GM19438 (cell line): ENCODE measurements at regions not wholly inside any gene's neighbourhood (a gene's known extent, or its start where the extent isn't known, plus 50 kb on each side); places are given as distances from the start of the nearest gene placed in this dataset.
A peak's percentile ranks its signal among the peaks of the same experiment; 100 is the strongest.
"Not testable (repeated sequence)": the region's sequence is repeated elsewhere in the genome, so short reads cannot be mapped to it uniquely, and the experiment has no call there.

Experiments
- ATAC-seq: cut with Tn5 transposase; IDR thresholded peaks from one replicate; pipeline ENCODE4 v1.9.1; 2021; ENCODE audit warnings: low read depth; ENCODE audit not compliant: unreplicated experiment

DNA sequence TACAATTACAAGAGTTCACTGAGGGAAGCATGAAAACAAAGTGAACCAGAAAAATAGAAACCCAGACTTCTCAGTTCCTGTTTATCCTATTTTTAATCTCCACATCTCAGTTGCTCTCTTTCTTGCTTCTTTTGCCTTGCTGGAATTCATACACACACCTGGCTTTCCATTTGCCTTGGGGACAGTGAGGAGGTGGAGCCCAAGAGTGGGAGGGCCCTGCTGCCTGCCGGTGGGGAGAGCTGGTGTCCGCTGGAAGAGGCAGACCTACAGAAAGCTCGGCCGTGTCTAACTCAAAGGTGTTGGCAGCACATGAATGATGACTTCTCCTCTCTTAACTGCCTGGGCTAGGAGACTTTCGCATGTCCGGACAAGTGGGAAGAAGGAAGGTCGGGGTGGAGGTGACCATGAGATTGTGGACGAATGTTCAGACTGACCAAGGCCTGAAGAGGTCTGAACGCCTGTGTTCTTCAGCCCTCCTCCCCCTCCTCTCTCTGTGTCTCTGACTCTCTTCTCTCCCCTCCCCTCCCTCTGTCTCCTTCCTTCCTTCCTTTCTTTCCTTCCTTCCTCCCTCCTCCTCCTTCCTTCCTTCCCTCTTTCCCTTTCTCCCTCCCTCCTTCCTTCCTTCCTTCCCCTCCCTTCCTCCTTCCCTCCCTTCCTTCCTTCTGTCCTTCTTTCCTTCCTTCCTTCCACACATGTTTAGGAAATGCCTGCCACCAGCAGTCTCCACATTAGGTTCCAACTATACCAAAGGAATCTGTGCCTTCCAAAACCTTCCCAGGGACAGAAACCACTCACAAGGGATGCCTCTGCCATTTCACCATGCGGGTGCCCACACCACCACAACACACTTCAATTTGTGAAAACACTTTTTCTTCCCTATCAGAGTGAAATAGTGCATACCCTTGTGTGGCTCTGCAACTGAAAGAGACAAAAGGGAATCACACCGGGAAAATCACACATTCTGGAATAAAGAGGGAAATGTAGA lies 157.3 kb upstream of the RUNX1 start:
- no peak for ATAC-seq

DNA sequence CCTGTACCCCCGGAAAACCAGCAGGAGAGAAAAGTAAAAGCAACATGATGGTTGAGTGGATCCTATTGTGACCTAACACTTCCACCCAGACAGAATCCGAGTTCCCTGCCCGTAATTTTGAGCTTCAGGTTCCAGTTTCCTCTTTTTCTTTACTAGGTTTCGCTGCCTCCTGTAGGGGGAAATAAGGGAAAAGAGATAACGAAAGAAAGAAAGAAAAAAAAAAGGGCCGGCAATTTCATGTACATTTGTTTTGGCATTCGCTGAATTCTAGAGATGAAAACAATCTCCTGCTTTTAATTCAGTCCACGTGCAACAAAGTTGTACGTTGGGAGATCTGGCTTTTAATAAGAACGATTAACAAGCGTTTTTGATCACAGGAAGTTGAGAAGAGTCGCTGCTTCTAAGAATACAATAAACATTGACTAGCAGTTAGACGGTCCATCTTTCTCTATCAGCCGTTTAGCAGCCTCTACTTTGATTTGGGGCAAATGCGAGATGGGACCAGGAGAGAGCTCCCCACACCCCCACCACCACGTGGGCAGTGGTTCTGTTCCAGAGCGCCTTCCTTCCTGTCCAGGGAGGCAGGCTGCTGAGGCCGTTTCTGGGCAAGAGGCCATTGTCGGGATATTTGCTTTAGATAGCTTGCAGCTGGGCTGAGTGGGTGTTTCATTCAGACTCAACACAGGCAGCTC lies 155.9 kb upstream of the RUNX1 start:
- no peak for ATAC-seq

DNA sequence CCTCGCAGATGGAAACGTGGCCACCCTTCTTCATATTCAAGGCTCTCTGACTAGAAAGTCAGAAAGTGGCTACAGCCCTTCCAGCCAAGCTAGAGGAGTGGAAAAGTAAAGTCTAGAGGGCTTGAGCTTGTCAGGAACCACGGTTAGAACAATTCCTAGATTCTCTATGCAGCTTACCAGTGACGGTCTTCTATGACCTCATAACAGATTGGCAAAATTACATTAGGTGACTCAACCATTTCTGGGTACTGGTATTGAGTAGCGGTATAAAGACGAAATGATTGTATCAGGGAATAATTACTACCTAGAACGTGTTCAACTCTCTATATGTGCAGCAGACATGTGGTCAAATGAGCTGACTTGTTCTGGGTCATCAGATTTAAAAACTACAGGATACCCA lies 155.0 kb upstream of the RUNX1 start:
- no peak for ATAC-seq

DNA sequence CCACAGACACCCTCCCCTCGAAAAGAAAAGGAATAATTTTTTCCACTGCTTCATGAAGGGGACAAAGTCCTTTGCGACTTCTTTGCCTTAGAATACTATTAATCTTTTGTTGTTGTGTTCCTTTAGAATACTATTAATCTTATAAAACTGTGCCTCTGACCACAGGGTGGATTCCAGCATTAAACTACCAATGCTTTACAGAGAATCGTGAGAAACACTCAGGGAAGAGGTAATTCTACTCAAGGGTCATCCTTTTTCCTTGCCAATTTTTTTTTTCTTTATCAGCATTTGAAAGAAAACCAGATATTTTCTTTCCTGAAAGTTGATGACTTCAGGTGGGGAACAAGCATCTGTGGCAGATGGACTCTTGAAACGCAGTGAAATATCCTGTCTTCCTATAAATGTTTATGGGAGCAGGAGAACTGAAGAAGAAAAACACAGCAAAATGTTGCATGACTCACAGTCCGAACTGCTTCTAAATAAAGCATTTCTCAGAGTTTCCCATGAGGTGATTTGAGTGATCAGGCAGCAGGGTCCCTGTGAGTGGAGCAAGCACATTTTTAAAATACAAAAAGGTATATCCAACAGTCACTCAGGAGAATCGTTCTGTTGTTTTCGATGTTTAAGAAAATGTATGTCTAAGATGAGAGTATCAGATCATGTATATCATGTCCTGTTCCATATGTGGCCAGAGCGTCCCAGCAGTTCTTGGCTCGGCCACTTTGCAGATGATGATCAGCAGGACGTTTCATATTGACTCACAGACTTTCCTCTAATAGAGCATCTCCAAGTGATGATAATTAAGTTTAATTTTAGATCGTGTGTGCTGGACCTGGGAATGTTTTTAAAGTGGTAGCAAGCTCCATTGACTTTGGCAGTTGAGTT lies 154.2 kb upstream of the RUNX1 start:
- no peak for ATAC-seq

DNA sequence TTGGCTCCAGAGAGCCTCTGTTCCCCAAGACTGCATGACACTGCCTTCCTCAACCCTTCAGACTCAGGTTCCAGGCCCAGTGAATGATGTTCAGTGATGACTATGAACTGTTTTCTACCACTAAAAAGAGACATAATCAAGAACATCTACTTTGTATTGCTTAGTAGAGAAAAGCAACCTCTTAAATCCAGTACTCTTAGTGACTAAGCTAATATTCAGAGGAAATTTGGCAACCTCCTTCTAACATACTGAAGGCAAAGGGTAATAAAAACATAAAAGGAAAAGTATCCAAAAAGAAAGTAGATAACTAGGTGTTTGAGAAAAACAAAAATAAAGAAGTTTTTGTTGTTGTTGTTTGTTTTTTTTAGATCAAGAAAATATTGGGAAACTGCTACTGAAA lies 153.3 kb upstream of the RUNX1 start:
- no peak for ATAC-seq

DNA sequence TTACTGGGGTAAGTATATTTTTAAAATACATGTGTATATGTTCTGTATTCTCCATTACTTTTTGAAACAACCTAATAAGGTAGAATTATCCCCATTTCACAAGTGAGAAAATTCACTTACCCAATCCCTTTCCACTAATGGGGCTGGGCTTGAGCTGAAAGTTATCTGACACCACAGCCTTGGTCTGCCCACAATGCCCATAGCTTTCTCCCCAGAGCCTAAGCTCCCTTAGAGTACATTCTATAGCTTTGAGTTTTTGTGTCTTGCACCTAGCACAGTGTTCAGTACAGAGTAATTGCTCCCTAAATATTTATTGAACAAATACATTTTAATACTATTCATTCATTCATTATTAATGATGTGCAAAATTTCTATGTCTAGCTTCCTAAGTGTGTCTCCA lies 152.7 kb upstream of the RUNX1 start:
- ATAC-seq = no peak

DNA sequence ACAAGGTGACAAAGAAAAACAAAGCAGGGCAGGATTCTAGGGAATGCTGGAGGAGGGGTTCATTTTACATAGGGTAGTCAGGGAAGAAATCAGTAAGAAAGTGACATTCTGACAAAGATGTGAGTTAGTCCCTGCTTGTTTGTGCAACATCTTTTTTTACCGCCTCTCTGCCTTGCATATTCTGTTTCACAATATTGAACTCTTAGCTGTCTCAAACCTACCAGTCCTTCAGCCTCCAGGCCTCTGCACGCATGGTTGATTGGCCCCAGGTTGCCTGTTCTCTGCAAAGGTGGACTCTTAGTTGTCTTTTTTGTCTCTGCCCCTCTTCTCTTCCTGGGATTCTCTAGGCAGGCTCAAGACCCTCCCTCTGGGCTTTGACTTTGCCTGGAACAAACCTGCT lies 152.2 kb upstream of the RUNX1 start:
- no peak for ATAC-seq

DNA sequence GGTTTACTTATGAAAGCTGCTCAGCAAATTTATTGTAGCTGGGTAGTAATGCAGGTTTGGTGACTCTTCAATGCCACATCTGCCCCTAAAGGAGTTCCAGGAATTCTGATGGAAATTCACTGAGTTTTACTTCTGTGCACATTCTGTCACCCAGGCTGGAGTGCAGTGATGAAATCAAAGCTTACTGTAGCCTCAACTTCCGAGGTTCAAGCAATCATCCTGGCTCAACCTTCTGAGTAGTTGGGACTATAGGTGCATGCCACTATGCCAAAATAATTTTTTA lies 150.6 kb upstream of the RUNX1 start:
- ATAC-seq = no peak

DNA sequence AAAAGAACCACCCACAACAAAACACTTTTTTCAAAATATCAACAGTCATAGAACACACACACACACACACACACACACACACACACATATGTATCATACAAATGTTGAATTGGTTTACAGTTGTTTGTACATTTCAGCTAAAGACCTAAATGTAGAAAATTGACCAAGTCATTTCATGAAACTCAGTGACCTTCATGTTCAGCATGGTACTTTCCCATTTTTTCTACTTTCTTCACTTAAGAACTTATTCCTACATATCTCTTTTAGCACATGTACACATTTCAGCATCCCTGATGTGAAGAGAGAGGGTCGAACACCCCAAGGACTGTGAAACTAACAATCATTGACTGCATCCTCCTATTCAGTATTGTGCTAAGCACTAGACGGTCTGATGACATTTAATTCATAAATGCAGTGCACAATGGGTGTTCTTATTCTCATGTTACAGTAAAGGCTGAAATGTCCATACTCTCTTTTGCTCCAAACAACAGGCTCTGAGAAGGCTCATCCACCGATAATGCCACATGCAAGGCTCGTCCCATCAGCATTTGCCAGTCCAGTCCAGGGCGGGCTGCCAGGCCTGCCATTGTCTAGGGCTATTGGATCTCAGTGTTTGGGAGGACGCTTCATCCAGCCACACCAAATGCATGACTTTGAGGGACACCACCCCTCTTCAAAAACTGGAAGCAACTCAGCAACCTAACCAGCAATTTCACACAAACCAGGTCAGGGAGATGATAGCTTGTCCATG lies 150.1 kb upstream of the RUNX1 start:
- no peak for ATAC-seq

DNA sequence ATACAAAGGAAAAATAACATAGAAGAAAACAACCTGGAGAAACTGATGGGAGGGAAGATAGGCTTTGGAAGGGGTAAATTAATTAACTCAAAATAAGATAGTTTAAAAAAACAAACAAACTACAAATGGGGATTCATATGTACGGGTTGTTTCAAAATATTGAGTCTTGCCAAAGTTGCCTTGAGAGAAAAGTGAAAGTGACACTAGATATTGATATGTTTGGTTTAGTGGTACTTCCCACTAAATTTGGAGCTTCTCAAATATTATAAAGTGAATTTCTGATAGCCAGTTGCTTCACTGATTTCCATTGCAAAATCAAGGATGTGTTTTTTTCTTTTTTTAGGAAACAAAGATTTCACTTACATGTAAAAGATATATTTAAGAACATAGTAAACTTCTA lies 149.5 kb upstream of the RUNX1 start:
- no peak for ATAC-seq

DNA sequence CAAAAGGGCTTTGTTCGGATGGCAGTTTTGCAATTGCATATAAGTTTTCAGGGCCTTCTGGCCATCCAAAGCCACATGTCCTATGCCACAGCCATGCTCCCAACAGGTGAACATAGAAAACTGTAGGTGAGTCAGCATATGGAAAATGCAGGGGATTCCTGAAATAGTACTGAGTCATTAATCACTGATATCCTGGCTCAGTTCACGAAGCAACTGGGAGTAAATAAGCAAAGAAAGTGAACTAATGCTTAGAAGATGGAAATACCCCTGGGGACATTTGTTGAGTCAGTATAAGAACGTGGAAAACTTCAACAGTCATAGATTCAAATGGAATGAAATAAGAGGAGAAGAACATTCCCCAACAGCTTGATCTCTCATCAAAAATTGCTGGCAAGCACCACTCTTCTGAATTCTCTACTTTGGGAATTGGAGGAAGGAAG lies 148.9 kb upstream of the RUNX1 start:
- no peak for ATAC-seq

DNA sequence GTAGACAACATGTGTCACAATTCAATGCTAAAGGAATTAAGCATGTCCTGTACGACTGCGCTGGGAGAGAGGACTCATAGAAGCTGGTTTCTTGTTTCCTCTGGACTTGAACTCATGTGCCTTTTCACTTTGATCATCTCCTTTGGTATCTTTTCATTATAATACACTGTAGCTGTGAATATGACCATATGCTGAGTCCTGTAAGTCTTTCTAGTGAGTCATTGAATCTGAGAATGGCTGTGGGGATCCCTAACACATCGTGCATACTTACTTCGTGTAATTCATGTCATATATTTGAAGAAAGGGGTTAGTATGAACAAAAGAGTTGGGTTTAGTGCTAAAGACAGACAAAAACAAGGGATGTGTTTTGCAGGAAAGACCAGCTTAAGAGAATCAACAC lies 148.1 kb upstream of the RUNX1 start:
- no peak for ATAC-seq

DNA sequence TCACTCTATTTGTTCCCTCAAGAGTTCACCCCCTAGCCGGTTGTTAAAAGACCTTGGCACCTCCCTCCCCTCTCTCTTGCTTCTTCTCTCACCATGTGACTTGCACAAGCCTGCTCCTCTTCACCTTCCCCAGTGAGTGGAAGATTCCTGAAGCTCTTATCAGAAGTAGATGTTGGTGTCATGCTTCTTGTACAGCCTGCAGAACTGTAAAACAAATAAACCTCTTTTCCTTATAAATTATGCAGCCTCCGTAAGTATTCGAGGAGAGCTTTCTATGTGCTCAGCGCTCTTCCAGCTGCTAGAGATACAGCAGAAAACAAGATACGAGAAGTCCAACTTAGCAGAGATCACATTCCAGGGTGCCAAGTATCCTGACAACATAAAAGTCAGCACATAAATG lies 147.0 kb upstream of the RUNX1 start:
- ATAC-seq = no peak

DNA sequence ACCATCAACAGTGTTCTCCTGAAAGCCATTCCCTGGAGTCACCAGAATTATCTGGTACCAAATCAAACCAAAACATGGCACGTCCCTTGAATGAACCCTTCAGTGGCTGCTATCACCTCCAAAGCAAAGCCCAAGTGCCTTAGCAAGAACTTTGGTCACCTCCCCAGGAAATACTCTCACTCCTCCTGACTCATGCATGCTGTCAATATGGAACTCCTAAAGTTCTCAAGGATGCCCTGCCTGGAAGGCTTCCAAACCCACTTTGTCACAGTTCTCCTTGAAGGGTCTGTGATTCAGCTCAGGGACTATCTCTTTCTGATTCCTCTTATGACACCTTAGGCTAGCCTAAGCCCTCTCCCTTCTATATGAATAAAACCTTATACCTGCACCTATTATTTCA lies 146.1 kb upstream of the RUNX1 start:
- no peak for ATAC-seq

DNA sequence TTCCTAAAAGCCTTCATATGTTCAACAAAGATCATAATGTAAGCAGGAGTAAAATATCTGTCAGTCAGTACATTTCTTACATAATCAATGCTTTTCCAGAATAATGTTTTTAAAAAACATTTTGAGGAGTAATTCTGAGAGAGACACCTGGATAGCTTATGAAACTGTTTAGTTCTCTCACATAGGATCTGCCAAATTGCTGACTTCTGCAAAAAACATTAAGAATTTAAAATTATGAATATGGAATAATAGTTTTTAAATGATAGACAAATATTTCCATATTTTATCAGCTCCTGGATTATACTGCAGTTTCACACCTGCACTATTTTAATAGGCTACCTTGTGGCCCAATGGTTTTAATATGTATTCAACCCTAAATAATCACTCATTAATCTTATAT lies 142.7 kb upstream of the RUNX1 start:
- no peak for ATAC-seq

DNA sequence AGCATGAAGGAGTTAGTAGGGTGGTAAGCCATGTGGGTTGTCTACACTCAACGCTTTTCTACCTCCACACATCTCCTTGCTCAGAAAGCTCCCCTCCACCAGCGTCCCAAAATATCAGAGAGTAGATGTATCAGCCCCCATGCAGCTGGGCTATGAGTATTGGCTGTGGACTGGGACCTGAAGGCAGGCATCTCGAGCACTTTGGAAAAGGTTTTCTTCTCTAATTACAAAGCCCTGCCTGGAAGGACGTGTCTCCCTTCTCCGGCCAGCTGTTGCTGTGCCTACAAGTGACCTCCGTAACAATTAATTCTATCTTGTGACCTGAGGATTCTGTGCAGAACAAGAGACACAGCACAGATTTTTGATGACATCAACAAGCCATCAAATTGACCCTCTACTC lies 142.0 kb upstream of the RUNX1 start:
- ATAC-seq = no peak

DNA sequence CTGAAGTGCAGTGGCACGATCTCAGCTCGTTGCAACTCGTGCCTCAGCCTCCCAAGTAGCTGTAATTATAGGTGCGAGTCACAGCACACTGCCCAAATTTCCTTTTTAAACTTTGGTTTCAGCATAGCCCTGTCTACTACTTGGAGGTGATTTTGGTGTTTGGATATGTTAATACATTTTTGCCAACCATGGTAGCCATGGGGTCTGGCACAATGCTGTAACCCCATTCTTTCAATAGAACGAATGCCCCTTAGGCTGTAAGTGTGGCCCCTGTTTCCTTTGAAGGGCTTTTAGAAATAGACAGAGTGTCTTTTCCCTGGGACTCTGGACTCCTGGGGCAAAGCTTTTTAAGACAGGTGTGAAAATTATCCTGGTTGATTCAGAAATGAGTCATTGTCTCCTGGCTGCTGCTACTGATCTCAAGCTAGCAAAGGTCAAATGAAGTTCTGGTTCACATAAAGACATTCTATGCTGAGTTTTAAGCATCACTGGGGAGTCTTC lies 141.1 kb upstream of the RUNX1 start:
- no peak for ATAC-seq

DNA sequence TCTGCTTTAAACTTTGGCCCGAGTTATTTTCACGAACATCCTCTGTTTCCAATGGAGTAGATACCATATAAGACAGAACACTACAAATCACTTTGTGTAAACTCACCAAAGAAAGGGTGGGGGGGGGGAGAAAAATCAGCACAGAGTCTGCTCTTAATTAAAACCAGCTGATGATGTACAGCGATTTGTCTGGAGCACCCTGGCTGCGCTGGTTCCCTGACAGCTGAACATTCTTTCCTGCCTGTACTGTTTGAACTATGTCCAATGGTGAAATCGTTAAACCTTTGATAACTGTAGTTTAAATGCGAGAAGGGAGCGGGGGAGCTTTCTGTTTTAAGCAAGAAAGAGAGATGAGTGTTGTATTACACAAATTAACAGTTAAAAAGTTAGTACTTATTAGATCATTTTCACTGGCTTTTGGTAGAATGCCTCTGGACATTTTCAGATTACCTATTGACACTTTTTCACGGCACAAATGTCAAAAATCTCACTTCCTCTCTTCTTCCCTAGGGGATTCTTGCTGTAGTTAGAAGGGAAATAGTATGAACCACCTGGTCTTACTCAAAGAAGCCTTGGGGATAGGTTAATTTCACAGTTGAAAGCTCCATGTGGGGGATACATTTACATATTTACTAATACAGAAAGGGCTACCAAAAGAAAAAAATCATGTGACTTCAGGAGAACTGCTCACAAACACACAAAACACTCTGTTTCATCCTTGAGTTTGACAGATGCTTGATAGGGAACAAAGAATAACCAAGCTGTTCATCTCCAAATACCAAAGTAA lies 140.2 kb upstream of the RUNX1 start:
- ATAC-seq = peak; percentile 80

DNA sequence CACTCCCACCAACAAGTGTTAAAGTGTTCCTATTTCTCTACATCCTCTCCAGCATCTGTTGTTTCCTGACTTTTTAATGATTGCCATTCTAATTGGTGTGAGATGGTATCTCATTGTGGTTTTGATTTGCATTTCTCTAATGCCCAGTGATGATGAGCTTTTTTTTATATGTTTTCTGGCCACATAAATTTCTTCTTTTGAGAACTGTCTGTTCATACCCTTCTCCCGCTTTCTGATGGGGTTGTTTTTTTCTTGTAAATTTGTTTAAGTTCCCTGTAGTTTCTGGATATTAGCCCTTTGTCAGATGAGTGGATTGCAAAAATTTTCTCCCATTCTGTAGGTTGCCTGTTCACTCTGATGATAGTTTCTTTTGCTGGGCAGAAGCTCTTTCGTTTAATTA lies 134.3 kb upstream of the RUNX1 start:
- not testable (repeated sequence) for ATAC-seq
